T-helper 1 cell treated with Interleukin-12 subunit alpha and Interleukin-12 subunit beta and Interleukin-4 antibody, amounts not matched to agents 30 μg/mL and 1 μg/mL, for 36 hours (primary cell): ENCODE measurements at regions not wholly inside any gene's neighbourhood (a gene's known extent, or its start where the extent isn't known, plus 50 kb on each side); places are given as distances from the start of the nearest gene placed in this dataset.

ENCODE experiments used
- H3K27ac Mint-ChIP-seq: one replicate; pipeline ENCODE4 v1.8.0; 2021; ENCODE audit warnings: mild to moderate bottlenecking, mixed read lengths
- H3K27me3 Mint-ChIP-seq: one replicate; pipeline ENCODE4 v1.8.0; 2021; ENCODE audit warnings: low read depth, mixed read lengths
- H3K36me3 Mint-ChIP-seq: one replicate; pipeline ENCODE4 v1.8.0; 2021; ENCODE audit warnings: low read depth, mixed read lengths
- H3K4me1 Mint-ChIP-seq: one replicate; pipeline ENCODE4 v1.8.0; 2021; ENCODE audit warnings: low read depth, mixed read lengths
- H3K4me3 Mint-ChIP-seq: one replicate; pipeline ENCODE4 v1.8.0; 2021; ENCODE audit warnings: mild to moderate bottlenecking, moderate library complexity, mixed read lengths
- H3K9me3 Mint-ChIP-seq: one replicate; pipeline ENCODE4 v1.8.0; 2021; ENCODE audit warnings: mixed read lengths

DNA sequence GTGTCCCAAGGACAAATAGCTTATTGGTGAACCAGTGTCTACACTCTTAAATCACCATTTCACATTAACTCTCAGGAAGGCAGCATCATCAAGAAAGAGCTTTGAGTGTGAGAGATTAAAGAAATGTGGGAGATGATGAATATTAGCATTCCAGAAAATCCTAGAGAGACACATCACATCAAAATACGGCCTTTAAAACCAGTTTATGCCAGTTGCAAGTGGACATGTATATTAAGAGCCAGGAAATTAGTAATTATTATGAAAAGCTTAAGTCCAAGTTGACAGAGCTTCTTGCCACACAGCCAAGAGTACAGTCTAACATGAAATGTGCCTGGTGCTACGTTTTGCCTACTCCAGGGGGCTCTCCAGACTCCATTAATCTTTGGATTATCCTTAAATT, 503.0 kb upstream of the BOD1L1 start:
- H3K4me3 Mint-ChIP-seq = no peak overlapping the region
- H3K27ac Mint-ChIP-seq = no peak overlapping the region
- H3K36me3 Mint-ChIP-seq = no peaks in the 10 kb centered on the region
- no peaks in the 10 kb centered on the region for H3K4me1 Mint-ChIP-seq
- no peaks in the 10 kb centered on the region for H3K9me3 Mint-ChIP-seq
- no peaks in the 10 kb centered on the region for H3K27me3 Mint-ChIP-seq

DNA sequence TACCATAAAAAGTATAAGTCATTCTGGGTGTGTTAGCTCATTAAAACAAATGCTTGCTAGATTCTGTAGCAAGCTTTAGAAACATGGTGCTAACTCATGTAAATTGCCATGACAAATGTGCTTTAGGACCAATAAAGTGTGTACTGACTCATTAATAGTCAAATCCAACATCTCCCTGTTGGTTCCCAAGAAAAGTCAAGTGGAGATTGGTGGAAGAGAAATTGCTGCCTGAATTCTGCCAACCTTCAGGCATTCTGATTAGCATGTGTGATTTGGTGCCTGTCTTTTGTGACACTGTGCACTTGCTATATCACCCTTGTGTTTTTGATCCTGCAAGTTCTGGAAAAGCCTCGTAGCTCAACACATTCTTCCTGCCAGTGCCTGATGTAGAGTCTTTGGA, 503.8 kb upstream of the BOD1L1 start:
- Mint-ChIP-seq H3K9me3 (no peaks in the 10 kb centered on the region), H3K36me3 (no peaks in the 10 kb centered on the region), H3K4me3 (no peak overlapping the region), H3K27me3 (peaks cover 5% of the 10 kb centered on the region), H3K27ac (no peak overlapping the region), H3K4me1 (no peaks in the 10 kb centered on the region)

DNA sequence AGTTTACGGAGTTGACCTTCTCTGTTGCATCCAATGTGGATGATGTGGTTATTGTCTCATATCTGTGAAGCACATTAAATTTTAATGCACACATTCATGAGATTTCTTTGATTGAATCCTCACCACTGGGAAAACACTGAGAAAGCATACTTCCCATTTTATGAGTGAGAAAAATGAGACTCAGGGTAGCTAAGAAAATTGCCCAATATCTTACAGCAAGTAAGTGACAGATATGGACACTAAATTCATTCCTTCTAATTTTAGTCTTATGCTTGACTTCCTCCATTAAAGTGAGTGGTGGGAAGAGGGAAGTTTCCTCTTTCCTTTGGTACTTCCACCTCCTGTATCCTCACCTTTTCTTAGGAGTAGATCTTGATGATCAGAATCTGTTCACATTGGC, 504.8 kb upstream of the BOD1L1 start:
- Mint-ChIP-seq H3K27me3 (peaks cover 5% of the 10 kb centered on the region), H3K4me3 (no peak overlapping the region)

DNA sequence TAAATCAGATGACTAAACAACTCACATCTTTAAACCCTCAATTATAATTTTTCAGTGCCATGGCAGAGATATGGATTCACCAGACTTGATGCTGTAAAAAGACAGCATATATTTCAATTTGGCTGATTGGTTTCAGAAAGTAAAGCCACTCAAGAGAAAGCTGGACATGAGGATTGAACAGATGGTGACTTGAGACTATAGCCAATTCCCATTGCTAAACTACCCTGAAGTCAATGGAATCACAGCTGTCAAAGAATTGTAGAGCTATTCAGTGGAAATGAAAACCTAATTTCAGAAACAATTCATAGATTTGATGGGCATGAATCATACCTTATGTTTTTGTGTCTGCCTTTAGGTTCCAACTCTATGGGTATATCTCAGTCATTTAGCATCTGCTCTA, 510.6 kb upstream of the BOD1L1 start:
- no peaks in the 10 kb centered on the region for H3K9me3 Mint-ChIP-seq
- no peaks in the 10 kb centered on the region for H3K36me3 Mint-ChIP-seq
- H3K4me3 Mint-ChIP-seq = no peak overlapping the region
- no peak overlapping the region for H3K27ac Mint-ChIP-seq
- H3K27me3 Mint-ChIP-seq = peaks cover 5% of the 10 kb centered on the region
- H3K4me1 Mint-ChIP-seq = no peaks in the 10 kb centered on the region

More for the DNA sequence above, 504.8 kb upstream of the BOD1L1 start:
- Mint-ChIP-seq H3K9me3 (no peaks in the 10 kb centered on the region), H3K36me3 (no peaks in the 10 kb centered on the region), H3K4me1 (no peaks in the 10 kb centered on the region), H3K27ac (no peak overlapping the region)

DNA sequence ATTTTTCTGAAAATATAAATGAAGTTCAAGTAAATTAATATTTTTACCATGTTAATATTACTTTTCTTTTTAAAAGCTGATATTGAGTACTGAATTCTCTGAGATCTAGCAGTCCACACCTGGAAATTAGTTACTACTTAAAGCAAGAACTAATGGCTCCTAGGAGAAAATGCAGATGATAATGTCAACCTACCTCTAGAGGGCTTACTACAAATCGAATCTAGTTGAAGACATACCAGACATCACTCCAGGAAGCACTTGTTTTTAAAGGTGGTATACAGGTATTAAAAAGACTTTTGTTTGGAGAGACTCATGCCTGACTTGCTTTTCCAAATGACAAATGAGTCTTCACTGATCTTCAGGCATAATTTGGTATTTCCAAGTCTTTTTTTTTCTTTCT, 516.4 kb upstream of the BOD1L1 start:
- no peak overlapping the region for H3K4me3 Mint-ChIP-seq
- H3K4me1 Mint-ChIP-seq = no peaks in the 10 kb centered on the region
- H3K36me3 Mint-ChIP-seq = no peaks in the 10 kb centered on the region
- H3K9me3 Mint-ChIP-seq = no peaks in the 10 kb centered on the region
- H3K27me3 Mint-ChIP-seq = no peaks in the 10 kb centered on the region
- H3K27ac Mint-ChIP-seq = no peak overlapping the region

DNA sequence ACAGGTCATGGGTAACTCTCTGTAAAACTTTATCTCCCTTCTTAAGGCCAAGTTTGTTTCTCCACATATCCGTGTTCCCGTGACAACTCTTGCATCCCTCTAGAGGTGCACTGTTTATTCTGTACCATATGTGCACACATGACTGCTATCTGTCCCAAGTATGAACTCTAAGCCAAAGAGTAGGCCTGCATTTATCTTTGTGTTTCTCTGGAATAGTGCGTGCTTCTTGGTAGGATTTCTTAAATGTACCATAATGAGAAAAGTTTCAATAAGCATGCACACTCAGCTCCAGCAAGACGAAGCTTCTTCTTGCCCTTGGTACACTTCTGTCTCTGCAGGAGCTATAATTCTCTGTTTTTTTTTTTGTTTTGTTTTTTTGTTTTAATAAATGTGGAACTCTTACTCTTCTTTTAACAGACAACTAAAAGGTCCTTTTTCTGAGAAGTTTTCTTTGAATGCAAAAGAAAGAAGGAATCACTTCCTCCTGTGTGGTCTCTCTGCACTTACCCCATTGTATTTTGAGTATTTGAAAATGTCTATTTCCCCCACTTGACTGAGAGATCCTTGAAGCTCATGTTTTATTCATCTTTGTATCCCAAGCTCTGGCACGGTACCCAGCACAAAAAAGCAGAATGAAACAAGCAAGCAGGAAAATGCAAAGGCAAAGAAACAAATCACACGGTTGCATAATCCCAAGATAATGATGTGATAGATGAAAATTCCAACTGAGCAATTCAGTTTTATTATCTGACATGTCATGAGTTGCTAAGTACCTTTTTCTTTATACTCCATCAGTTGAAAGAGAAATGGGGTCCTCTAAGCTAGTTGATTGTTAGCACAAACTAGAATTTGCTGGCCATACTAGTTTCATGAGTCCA, 521.9 kb upstream of the BOD1L1 start:
- Mint-ChIP-seq H3K27me3 (no peaks in the 10 kb centered on the region), H3K27ac (no peak overlapping the region), H3K4me3 (no peak overlapping the region), H3K4me1 (no peaks in the 10 kb centered on the region), H3K9me3 (no peaks in the 10 kb centered on the region), H3K36me3 (no peaks in the 10 kb centered on the region)

DNA sequence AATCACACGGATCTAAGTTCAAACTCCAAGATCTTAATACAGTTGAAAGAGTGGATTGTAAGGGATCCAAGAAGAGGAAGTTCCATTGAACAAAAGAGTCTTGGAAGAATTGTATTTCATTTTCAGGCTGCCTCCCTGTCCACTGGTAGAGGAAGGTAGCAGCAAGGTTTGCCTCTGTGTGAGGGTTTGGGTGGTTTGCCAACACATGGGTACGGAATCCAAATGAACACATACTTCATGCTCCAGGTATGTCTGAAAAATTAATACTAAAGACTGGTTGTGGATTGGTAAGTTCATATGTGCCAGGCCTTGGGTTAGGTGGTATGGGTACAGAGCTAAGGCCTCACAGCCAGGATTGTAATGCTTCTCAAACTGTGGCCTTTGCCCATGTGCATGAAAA, 523.6 kb upstream of the BOD1L1 start:
- Mint-ChIP-seq H3K27ac (no peak overlapping the region), H3K27me3 (no peaks in the 10 kb centered on the region), H3K4me3 (no peak overlapping the region), H3K4me1 (no peaks in the 10 kb centered on the region), H3K9me3 (no peaks in the 10 kb centered on the region), H3K36me3 (no peaks in the 10 kb centered on the region)

DNA sequence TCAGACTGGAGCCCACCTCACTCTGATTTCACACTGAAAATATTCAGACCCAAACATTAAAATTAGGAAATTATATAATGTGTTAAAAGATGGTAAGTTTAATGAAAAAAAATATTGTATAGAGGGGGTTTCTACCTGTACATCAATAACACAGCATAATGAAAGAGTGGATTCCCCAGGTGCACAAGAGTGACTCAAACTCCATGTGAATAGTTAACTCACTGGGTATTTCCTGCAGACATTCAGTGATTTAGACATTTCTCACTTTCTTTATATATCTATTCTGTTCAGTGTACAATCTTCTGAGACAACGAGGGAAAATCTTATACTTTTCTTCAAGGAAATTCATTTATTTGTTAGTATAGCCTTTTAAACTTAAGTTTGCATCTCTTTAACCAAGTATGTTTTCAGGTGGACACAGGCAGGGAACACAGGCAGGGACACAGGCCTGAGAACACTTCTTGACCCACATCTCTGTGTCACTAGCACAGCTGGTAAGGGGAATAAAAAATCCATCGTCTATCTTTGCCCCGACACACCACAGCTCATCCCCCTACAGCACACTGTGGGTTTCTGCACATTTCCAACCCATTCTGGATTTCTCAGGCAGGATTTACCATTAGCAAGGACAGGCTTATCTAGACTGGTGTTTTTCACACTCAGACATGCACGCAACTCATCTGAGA, 525.5 kb upstream of the BOD1L1 start:
- no peaks in the 10 kb centered on the region for H3K4me1 Mint-ChIP-seq
- no peak overlapping the region for H3K4me3 Mint-ChIP-seq
- H3K27ac Mint-ChIP-seq = no peak overlapping the region
- H3K36me3 Mint-ChIP-seq = no peaks in the 10 kb centered on the region
- H3K27me3 Mint-ChIP-seq = no peaks in the 10 kb centered on the region
- no peaks in the 10 kb centered on the region for H3K9me3 Mint-ChIP-seq

DNA sequence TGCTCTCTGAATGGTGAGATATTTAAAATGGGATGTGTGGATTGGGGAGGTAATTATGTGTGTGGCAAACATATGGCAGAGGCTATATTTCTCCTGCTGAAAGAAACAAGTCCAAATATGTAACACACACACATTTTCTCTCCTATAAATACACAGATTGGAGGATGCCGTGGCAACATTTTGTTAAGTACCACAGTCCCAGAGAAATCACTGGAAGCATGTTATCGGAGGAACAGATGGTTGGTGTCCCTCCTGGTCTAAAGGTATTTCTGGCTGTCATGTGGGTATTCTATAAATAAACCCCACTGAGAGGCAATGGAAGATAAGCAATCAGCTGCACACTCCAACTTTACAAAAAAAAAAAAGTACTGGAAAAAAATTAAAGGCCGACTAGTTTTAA, 528.3 kb upstream of the BOD1L1 start:
- H3K36me3 Mint-ChIP-seq = no peaks in the 10 kb centered on the region
- no peaks in the 10 kb centered on the region for H3K4me1 Mint-ChIP-seq
- H3K27ac Mint-ChIP-seq = no peak overlapping the region
- peaks cover 5% of the 10 kb centered on the region for H3K27me3 Mint-ChIP-seq
- no peaks in the 10 kb centered on the region for H3K9me3 Mint-ChIP-seq
- H3K4me3 Mint-ChIP-seq = no peak overlapping the region

DNA sequence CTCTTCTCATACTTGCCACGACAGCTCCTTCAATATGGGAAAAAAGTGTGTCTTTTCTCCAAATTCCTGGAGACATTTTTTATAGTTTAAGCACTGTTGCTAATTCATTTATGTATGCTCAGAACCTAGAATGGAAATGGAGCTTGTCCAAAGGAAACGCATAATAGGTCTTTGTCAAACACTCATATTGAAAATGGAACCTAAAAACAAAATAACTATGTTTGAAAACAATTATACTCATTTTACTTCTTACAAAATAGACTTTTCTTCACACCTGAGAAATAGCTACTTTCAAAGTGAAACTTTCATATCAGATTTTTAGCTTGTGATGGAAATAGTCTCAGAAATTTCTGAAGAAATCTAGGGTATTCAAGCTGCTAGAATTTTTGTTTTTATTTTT, 529.7 kb upstream of the BOD1L1 start:
- Mint-ChIP-seq H3K27me3 (peaks cover 5% of the 10 kb centered on the region), H3K9me3 (no peaks in the 10 kb centered on the region), H3K27ac (no peak overlapping the region), H3K36me3 (no peaks in the 10 kb centered on the region), H3K4me3 (no peak overlapping the region), H3K4me1 (no peaks in the 10 kb centered on the region)

DNA sequence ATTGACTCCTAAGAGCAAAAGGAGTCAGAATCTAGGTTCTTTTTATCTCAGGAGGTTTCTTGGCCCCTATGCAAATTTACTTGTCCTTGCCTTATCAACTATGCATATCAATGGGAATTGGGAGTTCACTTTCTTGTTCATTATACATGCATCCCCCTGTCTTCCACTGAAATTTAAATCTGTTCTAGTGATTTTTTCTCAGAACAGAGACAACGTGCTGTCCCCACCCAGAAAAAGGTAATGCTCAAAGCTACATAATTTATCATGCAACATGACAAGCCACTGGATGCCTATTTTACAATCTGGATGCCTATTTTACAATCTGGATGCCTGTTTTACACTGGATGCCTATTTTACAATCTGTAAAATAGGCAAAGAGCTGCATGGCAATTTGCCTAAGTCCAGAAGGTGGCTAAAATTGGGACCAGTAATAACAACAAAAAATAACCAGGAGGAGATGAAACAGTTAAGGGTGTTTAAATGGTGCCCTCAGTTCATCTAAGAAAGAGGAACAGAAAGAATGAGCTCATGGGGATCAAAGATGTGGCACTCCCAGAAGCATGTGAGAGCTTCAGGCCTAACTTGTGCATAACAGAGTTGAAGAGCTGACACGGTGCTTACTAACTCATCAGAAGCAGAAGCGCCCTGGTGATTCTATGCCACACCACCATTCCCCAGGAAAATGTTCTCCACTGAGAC, 537.8 kb upstream of the BOD1L1 start:
- H3K27me3 Mint-ChIP-seq = no peaks in the 10 kb centered on the region
- no peaks in the 10 kb centered on the region for H3K4me1 Mint-ChIP-seq

DNA sequence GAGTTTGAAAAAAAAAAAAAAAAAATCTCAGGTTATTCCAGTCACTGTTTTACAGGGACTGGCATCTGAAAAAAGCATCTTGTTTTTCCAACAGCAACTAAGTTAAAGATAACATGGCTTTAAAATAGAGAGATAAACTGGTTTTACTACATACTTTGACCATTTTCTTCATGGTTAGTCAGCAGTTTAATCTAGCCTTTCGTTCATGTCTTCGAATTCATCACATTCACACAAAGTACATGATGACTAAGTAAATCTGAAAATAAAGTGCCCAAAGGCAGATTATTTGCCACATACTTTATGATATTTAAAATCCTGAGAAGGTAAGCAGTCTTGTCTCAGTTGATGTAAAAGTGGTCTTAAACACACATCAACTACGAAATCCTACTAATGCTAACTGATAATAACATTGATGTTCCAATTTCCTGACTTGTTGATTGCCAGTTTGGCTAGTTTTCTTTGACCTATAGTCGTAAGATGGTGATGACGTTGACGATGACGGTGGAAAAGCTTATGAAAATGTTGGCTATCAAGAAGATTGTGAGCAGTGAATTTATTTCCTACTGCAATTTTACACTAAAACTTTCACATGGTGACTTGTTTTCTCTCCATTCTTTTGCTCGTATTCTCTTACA, 540.5 kb upstream of the BOD1L1 start:
- Mint-ChIP-seq H3K36me3 (no peaks in the 10 kb centered on the region), H3K27me3 (no peaks in the 10 kb centered on the region), H3K27ac (no peak overlapping the region), H3K4me3 (no peak overlapping the region), H3K9me3 (no peaks in the 10 kb centered on the region), H3K4me1 (no peaks in the 10 kb centered on the region)

More for the DNA sequence above, 537.8 kb upstream of the BOD1L1 start:
- H3K9me3 Mint-ChIP-seq = no peaks in the 10 kb centered on the region
- H3K36me3 Mint-ChIP-seq = no peaks in the 10 kb centered on the region
- no peak overlapping the region for H3K4me3 Mint-ChIP-seq
- H3K27ac Mint-ChIP-seq = no peak overlapping the region

DNA sequence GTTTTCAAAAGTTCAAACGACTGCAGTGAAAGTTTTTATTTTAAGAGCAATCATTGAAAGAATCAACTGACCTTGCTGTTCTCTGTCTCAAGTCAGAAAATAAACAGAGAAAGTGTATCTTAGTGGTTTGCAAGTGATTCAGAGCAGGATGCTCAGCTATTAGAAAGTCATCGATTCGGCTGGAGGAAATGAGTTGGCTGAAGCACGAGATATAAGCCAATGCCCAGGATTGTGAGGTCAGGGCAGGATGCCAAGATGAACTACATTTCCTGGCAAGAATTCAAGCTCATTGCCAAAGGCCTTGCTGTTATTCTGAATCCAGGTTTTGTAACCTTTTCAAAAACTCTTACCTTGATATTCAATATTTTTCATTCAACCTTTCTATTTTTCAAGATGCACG, 541.4 kb upstream of the BOD1L1 start:
- Mint-ChIP-seq H3K27ac (no peak overlapping the region), H3K27me3 (no peaks in the 10 kb centered on the region), H3K36me3 (no peaks in the 10 kb centered on the region), H3K4me1 (no peaks in the 10 kb centered on the region), H3K4me3 (no peak overlapping the region), H3K9me3 (no peaks in the 10 kb centered on the region)

DNA sequence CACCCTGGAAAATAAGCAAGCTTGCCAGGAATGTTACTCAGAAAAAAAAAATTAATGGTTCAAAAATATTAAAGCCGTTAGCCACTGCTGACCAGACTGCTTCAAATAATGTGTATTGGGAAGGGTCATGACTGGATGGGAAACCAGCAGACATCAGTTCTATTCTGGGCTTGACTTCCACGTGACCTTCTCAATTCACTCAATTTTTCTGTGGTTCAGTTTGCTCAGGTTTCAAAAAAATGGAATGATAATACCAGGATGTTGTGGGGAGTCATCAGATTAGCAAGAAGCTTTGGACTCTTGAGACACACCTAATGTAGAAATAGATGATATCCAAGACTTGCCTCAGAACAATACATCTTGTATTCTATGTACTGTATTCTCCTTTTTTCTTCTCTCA, 541.9 kb upstream of the BOD1L1 start:
- no peaks in the 10 kb centered on the region for H3K4me1 Mint-ChIP-seq
- no peaks in the 10 kb centered on the region for H3K9me3 Mint-ChIP-seq
- H3K36me3 Mint-ChIP-seq = no peaks in the 10 kb centered on the region
- no peaks in the 10 kb centered on the region for H3K27me3 Mint-ChIP-seq
- no peak overlapping the region for H3K27ac Mint-ChIP-seq
- no peak overlapping the region for H3K4me3 Mint-ChIP-seq
